SK-N-MC (cell line): ENCODE measurements at regions not wholly inside any gene's neighbourhood (a gene's known extent, or its start where the extent isn't known, plus 50 kb on each side); places are given as distances from the start of the nearest gene placed in this dataset.

Experiments used
- EZH2 ChIP-seq: fragments of 200-600 bp; sonication (generic); IDR thresholded peaks from one replicate; pipeline ENCODE4 v1.6.1; 2017; ENCODE audit warnings: antibody characterized with exemption
- FOXP2 ChIP-seq: optimal IDR thresholded peaks from 2 replicates; pipeline ENCODE3; 2011; ENCODE audit warnings: mild to moderate bottlenecking, moderate library complexity; ENCODE audit not compliant: insufficient read depth; ENCODE audit errors: extremely low read length, control extremely low read depth
- POLR2AphosphoS5 ChIP-seq: IDR thresholded peaks from 2 replicates; pipeline ENCODE4 v1.6.1; 2012; ENCODE audit warnings: mild to moderate bottlenecking, low read depth, low read length, borderline replicate concordance

GRCh38 chr2:133888107-133888506 lies 319.8 kb upstream of the NCKAP5 start:
- no peak for TF ChIP-seq EZH2
- no peak for TF ChIP-seq POLR2AphosphoS5
- no peak for TF ChIP-seq FOXP2
